GM12878 (cell line): ENCODE measurements at regions not wholly inside any gene's neighbourhood (a gene's known extent, or its start where the extent isn't known, plus 50 kb on each side); places are given as distances from the start of the nearest gene placed in this dataset.

Source experiments
- ATAC-seq: fragments of 200-7000 bp; cut with Tn5 transposase; 3 replicates; pipeline ENCODE4 v1.9.1; 2020; ENCODE audit warnings: mild to moderate bottlenecking, moderate library complexity
- BruUV-seq: library from RNA; stranded (reverse); fragments of 400-500 nt; replicated peaks from 2 replicates; lab custom pipeline; 2021; lab: Mats Ljungman, UMichigan
- CTCF ChIA-PET: fragments of 300-600 bp; sonication (Branson Sonifier 250); formaldehyde crosslinking; extraction: SDS; loops from one replicate; lab custom pipeline; 2021; ENCODE audit warnings: inconsistent platforms; lab: Yijun Ruan, JAX
- POLR2A ChIA-PET: fragments of 350-600 bp; formaldehyde crosslinking; extraction: SDS; loops from one replicate; lab custom pipeline; 2021; ENCODE audit warnings: inconsistent platforms; lab: Charles Lee
- RAD21 ChIA-PET: fragments of 300-600 bp; sonication (Branson Sonifier 250); formaldehyde crosslinking; loops from one replicate; lab custom pipeline; 2023; ENCODE audit warnings: antibody characterized with exemption; ENCODE audit not compliant: unreplicated experiment; lab: Charles Lee
- SMC1A ChIA-PET: fragments of 300-600 bp; sonication (Branson Sonifier 250); formaldehyde crosslinking; loops from one replicate; lab custom pipeline; 2023; ENCODE audit not compliant: unreplicated experiment, uncharacterized antibody; lab: Charles Lee
- DNase-seq: peaks from one replicate; pipeline ENCODE4 v3.0.0-alpha.2; 2011; ENCODE audit warnings: low read depth, low spot score
- FAIRE-seq: peaks from 3 replicates; lab custom pipeline; 2011; peaks lifted over from hg19 to GRCh38; lab: Jason Lieb, UNC
- H2AFZ ChIP-seq: 2 replicates; pipeline ENCODE4 v1.6.0; 2011; ENCODE audit warnings: low read depth, low read length, control low read depth; ENCODE audit not compliant: control insufficient read depth
- H3K27ac ChIP-seq: 2 replicates; pipeline ENCODE4 v1.5.1; 2011; ENCODE audit warnings: control low read depth; ENCODE audit not compliant: control insufficient read depth, insufficient read depth
- H3K27me3 ChIP-seq, 2 experiments: replicated peaks in 1 of 2; 2 replicates each; pipeline versions ENCODE4 v1.6.0 to v1.6.1; 2011; ENCODE audit warnings: low read length in 1 of 2; ENCODE audit not compliant: control insufficient read depth in 2 of 2, insufficient read depth in 2 of 2
- H3K36me3 ChIP-seq, 2 experiments: 2 replicates each; pipeline ENCODE4 v1.5.1; 2011; ENCODE audit warnings: low read length in 1 of 2; ENCODE audit not compliant: control insufficient read depth in 2 of 2, insufficient read depth in 2 of 2
- H3K4me1 ChIP-seq: 2 replicates; pipeline ENCODE4 v1.6.1; 2011; ENCODE audit warnings: mild to moderate bottlenecking, low read length, moderate library complexity, mixed read lengths; ENCODE audit not compliant: control insufficient read depth, insufficient read depth
- H3K4me2 ChIP-seq: 2 replicates; pipeline ENCODE4 v1.6.0; 2011; ENCODE audit warnings: control low read depth; ENCODE audit not compliant: control insufficient read depth, insufficient read depth
- H3K4me3 ChIP-seq: fragments of 200-600 bp; sonication (generic); 2 replicates; pipeline ENCODE4 v1.5.1; 2016
- H3K79me2 ChIP-seq: 2 replicates; pipeline ENCODE4 v1.6.0; 2011; ENCODE audit warnings: low read length; ENCODE audit not compliant: control insufficient read depth, insufficient read depth
- H3K9ac ChIP-seq: 2 replicates; pipeline ENCODE4 v1.8.0; 2011; ENCODE audit warnings: low read length, control low read depth, mixed read lengths; ENCODE audit not compliant: control insufficient read depth, insufficient read depth
- H3K9me3 ChIP-seq: replicated peaks from 3 replicates; pipeline ENCODE4 v1.5.1; 2011; ENCODE audit warnings: mild to moderate bottlenecking, low read length; ENCODE audit not compliant: control insufficient read depth, insufficient read depth
- H4K20me1 ChIP-seq: 2 replicates; pipeline ENCODE4 v1.6.0; 2011; ENCODE audit not compliant: control insufficient read depth, insufficient read depth
- MTA3 ChIP-seq: IDR thresholded peaks from 2 replicates; pipeline ENCODE4 v1.6.1; 2012; ENCODE audit warnings: low read length, inconsistent platforms, borderline replicate concordance
- PAX8 ChIP-seq: fragments of 450-650 bp; IDR thresholded peaks from 2 replicates; pipeline ENCODE4 v1.6.1; 2017; ENCODE audit warnings: mild to moderate bottlenecking, moderate library complexity
- POLR2A ChIP-seq: IDR thresholded peaks from 2 replicates; pipeline ENCODE4 v1.6.1; 2011; ENCODE audit warnings: low read depth, mild to moderate bottlenecking, low read length
- SIX5 ChIP-seq: IDR thresholded peaks from 2 replicates; pipeline ENCODE4 v1.6.1; 2011; ENCODE audit warnings: mild to moderate bottlenecking, low read depth, low read length, moderate library complexity; ENCODE audit not compliant: severe bottlenecking
- STAT1 ChIP-seq: fragments of 450-650 bp; conservative IDR thresholded peaks from 2 replicates; pipeline ENCODE4 v1.6.1; 2014; ENCODE audit warnings: antibody characterized with exemption, mild to moderate bottlenecking
- WRNIP1 ChIP-seq: IDR thresholded peaks from 2 replicates; pipeline ENCODE4 v1.6.1; 2011; ENCODE audit warnings: low read depth, low read length, improper control_type of control experiment, borderline replicate concordance
- WGBS: methylation state at CpG from one replicate; pipeline ENCODE4 v1.1.6; 2016; ENCODE audit warnings: low lambda C conversion rate; ENCODE audit not compliant: insufficient replicate concordance, insufficient coverage; ENCODE audit errors: missing lambda C conversion rate; 5-methylcytosine and 5-hydroxymethylcytosine counted together
- in situ Hi-C: fragments of 300-500 bp; cut with MboI; formaldehyde crosslinking; loops from 9 replicates; pipeline ENCODE4 v1.14.3; 2018; ENCODE audit warnings: mixed read lengths
- intact Hi-C: fragments of 100-400 bp; cut with micrococcal nuclease; formaldehyde crosslinking; loops from one replicate; pipeline ENCODE4 v1.14.2; 2022; ENCODE audit not compliant: unreplicated experiment
- TF ChIP-seq, protein P1 (sequence below): IDR thresholded peaks from 2 replicates; pipeline ENCODE4 v1.6.1; 2011; ENCODE audit warnings: borderline replicate concordance, low read depth, mild to moderate bottlenecking, moderate library complexity, low read length; ENCODE audit not compliant: insufficient read depth, poor library complexity, severe bottlenecking
- TF ChIP-seq, protein P2 (sequence below): IDR thresholded peaks from 2 replicates; pipeline ENCODE4 v1.6.1; 2011; ENCODE audit warnings: low read depth, mild to moderate bottlenecking, low read length, moderate library complexity, borderline replicate concordance; ENCODE audit errors: extremely low read depth
- TF ChIP-seq, protein P3 (sequence below), 3 experiments: IDR thresholded peaks in 2 of 3; conservative IDR thresholded peaks in 1 of 3; 2 replicates each; pipeline ENCODE4 v1.5.1; 2011; ENCODE audit warnings: low read depth in 3 of 3, low read length in 3 of 3, mild to moderate bottlenecking in 3 of 3, control low read depth in 2 of 3, moderate library complexity in 2 of 3, inconsistent platforms in 1 of 3, mixed read lengths in 1 of 3; ENCODE audit not compliant: control insufficient read depth in 2 of 3, insufficient read depth in 1 of 3; ENCODE audit errors: extremely low read depth in 1 of 3

DNA sequence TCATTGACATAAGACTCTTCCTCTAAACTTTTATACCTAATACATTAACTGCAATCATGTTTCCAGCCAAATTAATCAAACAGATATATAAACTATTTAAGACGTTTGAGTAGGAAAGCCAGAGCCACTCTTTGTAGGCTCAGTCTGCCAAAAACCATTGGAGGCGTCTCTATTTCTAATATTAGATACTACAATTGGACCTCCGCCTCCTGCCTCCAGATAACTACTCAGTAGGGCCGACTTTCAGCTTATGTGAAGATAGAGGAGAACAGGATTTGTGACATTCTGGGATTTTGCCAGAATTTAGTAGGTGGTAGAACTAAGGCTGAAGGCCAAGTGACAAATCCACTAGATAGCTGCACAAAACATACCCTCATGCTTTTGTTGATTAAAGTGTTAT lies 463.0 kb downstream of the CETN3 start (continued):
- TF ChIP-seq, protein P1, sequence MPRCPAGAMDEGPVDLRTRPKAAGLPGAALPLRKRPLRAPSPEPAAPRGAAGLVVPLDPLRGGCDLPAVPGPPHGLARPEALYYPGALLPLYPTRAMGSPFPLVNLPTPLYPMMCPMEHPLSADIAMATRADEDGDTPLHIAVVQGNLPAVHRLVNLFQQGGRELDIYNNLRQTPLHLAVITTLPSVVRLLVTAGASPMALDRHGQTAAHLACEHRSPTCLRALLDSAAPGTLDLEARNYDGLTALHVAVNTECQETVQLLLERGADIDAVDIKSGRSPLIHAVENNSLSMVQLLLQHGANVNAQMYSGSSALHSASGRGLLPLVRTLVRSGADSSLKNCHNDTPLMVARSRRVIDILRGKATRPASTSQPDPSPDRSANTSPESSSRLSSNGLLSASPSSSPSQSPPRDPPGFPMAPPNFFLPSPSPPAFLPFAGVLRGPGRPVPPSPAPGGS: no peak
- TF ChIP-seq SIX5 (no peak), STAT1 (no peak), MTA3 (no peak), WRNIP1 (no peak)

DNA sequence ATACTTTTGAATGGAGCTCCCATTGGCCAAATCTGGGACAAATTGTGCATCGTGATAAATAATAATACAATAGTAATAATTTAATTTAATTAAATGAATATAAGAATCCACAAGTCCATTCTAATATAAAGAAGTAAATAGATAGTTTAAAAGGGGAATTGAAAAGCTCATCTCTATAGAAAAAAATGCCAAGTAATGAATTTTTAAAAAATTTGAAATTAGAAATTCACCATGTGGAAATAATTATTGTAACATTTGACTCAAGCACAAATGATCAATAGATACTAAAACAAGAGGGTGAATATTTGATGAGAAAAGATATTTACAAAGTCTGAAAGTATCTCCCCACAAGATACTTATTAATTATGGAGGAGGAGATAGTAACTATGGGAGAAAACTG lies 467.4 kb downstream of the CETN3 start:
- no peaks in the 10 kb centered on the region for H3K4me1 ChIP-seq
- SMC1A ChIA-PET: no interaction called here
- H3K27ac ChIP-seq: no peak overlapping the region
- DNase-seq: no peak
- no TSS peak for BruUV-seq
- H4K20me1 ChIP-seq: no peaks in the 10 kb centered on the region
- no peak for FAIRE-seq
- no peak overlapping the region for H3K9ac ChIP-seq
- in situ Hi-C loops: no loop called here
- CTCF ChIA-PET: no interaction called here
- H3K4me2 ChIP-seq: no peak overlapping the region
- RAD21 ChIA-PET: no interaction called here
- 87% methylated on average over 1 of the region's 1 CpG for WGBS
- intact Hi-C loops: no loop called here
- H2AFZ ChIP-seq: no peak overlapping the region
- TF ChIP-seq, protein P2, sequence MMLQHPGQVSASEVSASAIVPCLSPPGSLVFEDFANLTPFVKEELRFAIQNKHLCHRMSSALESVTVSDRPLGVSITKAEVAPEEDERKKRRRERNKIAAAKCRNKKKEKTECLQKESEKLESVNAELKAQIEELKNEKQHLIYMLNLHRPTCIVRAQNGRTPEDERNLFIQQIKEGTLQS: no peak
- TF ChIP-seq, protein P3, sequence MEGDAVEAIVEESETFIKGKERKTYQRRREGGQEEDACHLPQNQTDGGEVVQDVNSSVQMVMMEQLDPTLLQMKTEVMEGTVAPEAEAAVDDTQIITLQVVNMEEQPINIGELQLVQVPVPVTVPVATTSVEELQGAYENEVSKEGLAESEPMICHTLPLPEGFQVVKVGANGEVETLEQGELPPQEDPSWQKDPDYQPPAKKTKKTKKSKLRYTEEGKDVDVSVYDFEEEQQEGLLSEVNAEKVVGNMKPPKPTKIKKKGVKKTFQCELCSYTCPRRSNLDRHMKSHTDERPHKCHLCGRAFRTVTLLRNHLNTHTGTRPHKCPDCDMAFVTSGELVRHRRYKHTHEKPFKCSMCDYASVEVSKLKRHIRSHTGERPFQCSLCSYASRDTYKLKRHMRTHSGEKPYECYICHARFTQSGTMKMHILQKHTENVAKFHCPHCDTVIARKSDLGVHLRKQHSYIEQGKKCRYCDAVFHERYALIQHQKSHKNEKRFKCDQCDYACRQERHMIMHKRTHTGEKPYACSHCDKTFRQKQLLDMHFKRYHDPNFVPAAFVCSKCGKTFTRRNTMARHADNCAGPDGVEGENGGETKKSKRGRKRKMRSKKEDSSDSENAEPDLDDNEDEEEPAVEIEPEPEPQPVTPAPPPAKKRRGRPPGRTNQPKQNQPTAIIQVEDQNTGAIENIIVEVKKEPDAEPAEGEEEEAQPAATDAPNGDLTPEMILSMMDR (IDR thresholded peaks at IDR 0.05 in 2 of 3, conservative IDR thresholded peaks at IDR 0.05 in 1 of 3; ENCODE audit: control insufficient read depth in 2 of 3, extremely low read depth in 1 of 3, insufficient read depth in 1 of 3, low read depth in 3 of 3, low read length in 3 of 3): no peak
- TF ChIP-seq POLR2A (no peak), PAX8 (no peak)
- no peaks in the 10 kb centered on the region for H3K36me3 ChIP-seq
- POLR2A ChIA-PET: interaction anchor here (0.7 kb wide), 1 partner anchor 8 kb away, joined by 3 read pairs; no protein-coding TSS in a partner anchor
- no peak overlapping the region for H3K4me3 ChIP-seq
- no peaks in the 10 kb centered on the region for H3K27me3 ChIP-seq
- H3K79me2 ChIP-seq: no peaks in the 10 kb centered on the region
- ATAC-seq: no peak
- no peaks in the 10 kb centered on the region; the same call in 2 of the 3 replicates for H3K9me3 ChIP-seq
